SKM-1 treated with dmso at 0.1 percent for 144 hours (cell line): ENCODE measurements at regions not wholly inside any gene's neighbourhood (a gene's known extent, or its start where the extent isn't known, plus 50 kb on each side); places are given as distances from the start of the nearest gene placed in this dataset.

ENCODE experiments used
- DNase-seq: peaks from one replicate; lab custom pipeline; 2025; ENCODE audit not compliant: unreplicated experiment; lab: John Stamatoyannopoulos, UW

DNA sequence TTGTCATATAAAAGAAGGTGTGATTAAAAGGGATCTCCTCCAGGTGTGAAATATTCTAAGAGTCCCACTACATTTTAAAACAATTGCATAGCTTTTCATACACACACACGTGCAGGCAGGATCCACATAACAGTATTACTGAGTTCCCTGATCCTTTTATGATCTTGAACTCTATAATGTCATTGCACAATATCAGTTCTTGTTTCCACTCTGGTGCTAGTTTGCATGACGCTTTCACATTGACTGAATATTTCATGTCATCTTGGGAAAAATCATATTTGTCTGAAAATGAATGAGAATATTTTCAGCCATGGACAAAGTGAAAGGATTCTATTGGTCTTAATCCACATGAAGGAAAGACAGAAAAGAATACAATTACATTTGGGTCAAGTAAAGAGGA, 703.8 kb downstream of the CDH8 start:
- no peak for DNase-seq

GRCh38 chr16:61324044-61324443, 712.2 kb downstream of the CDH8 start:
- DNase-seq, result no peak

- DNase-seq, result no peak
Observed at GRCh38 chr16:61323456-61323855, 712.8 kb downstream of the CDH8 start.

GRCh38 chr16:61320791-61321190, 715.4 kb downstream of the CDH8 start:
- no peak for DNase-seq

GRCh38 chr16:61313931-61314330, 722.3 kb downstream of the CDH8 start:
- no peak for DNase-seq

GRCh38 chr16:61309386-61309785, 726.9 kb downstream of the CDH8 start:
- DNase-seq, result no peak

- no peak for DNase-seq
Observed at GRCh38 chr16:61306204-61306603, 730.0 kb downstream of the CDH8 start.

DNA sequence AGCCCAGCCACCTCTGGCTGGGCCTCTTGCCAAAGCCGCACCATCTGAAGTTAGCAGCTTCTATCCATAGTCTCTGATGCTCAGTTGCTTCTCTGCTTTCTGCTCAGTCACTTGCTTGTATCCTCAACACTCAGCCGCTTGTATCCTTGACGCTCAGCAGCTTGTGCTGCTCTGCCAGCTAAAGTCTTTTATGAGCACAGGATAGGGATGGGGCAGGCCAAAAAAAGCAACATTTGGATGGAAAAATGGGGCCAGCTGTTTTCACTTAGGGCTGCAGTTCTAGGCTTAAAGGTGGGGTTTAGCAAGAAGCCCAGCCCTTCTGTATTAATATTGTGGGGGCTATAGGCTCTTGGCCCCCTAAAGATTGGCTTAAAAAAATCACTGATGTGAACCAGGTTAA, 739.4 kb downstream of the CDH8 start:
- DNase-seq, result no peak

DNA sequence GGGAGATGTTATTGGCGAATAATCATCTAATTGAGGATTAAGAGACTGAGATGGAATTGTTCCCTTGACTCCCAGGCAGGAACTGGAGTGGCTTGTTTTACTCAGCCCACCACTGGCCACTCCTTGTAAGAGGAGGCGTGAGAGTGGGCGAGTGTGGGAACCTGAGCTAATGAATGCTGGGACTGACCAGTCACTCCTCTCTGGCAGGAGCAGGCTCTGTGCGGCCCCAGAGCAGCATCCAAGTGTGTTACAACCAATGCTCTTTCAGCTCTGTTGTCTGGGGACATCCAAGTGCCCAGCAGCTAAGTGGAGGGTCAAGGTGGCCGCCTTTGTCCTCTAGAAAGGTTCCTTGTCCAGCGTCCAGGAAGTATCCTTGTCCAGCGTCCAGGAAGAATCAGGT, 739.9 kb downstream of the CDH8 start:
- no peak for DNase-seq

GRCh38 chr16:61295311-61295710, 740.9 kb downstream of the CDH8 start:
- no peak for DNase-seq

DNA sequence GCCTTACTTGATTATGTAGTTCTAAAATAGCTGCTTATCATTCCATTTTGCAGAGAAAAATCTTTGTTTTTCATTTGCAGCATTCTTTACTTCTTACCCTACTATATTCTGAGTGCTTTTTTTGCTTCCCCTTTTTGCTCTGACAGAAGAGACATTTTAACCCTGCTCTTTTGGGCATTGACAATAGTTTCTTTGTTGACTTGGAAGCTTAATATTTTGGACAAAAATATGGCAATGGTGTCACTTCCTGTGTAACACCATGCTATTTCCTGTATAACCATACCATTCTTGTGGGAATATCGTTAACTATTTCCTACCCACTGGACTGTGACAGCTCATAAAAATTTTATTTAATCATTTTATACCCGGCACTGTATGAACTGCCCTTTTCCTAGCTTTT, 747.1 kb downstream of the CDH8 start:
- no peak for DNase-seq

GRCh38 chr16:61277849-61278248, 758.4 kb downstream of the CDH8 start:
- DNase-seq, result no peak

DNA sequence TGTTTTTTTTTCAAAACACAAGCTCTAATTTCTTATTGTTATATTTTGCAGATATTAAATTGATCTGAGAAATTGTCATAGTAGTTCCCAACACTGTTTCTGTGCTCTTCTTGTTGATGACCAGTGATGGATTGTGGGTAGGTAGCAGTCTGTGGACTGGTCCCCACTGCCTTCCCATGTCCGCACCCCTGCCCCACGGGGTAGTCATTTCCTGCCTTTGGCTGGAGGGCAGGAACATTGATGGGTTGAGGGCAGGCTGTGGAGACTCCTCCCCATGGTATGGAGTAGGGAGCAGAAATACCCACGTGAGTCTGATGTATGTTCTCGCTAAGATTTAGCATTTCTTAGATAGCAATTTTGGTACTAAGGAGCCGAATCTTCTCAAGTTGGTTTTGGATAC, 762.0 kb downstream of the CDH8 start:
- DNase-seq, result no peak

- DNase-seq, result no peak
Observed at GRCh38 chr16:61270726-61271125, 765.5 kb downstream of the CDH8 start.

DNA sequence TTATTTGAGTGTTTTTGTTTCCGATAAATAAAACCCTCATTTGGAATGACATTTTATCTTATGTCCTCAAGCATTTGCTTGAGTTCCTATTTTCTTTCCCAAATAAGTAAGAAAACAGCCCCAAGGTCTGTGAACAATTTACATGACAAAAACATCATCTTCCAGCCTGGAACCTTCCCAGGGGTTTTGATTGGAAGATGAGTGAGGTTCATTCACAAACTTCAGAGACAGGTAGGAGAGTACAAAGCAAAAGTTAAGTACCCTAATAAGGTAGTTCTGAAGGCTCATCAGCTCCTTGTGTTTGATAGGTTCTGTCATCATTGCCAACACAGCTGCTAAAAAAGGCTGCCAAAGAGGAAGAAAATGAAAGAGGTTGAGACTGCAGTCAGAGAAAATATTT, 772.8 kb downstream of the CDH8 start:
- no peak for DNase-seq

- no peak for DNase-seq
Observed at GRCh38 chr16:61261315-61261714, 774.9 kb downstream of the CDH8 start.

- DNase-seq, result no peak
Observed at GRCh38 chr16:61246592-61246991, 789.6 kb downstream of the CDH8 start.

DNA sequence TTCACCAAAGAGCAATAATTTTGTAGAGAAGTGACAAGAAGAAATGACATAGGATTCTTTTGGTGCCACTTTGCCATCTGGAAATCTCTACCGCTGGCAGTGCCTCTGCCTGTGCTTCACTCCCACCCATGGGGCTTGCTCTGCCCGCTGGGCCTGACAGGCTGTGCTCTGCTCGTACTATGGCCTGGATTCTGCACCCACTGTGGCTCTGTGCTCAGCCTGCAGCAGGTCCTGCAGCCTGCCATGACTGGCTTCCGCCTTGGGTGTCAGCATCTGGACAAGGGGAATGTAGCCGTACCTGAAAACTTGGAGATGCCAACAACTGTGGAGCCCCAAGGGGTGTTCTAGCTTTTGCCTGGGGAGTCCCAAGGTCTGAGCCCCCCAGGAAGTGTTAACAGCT, 792.3 kb downstream of the CDH8 start:
- DNase-seq, result no peak

GRCh38 chr16:61237884-61238485, 798.3 kb downstream of the CDH8 start:
- no peak for DNase-seq

DNA sequence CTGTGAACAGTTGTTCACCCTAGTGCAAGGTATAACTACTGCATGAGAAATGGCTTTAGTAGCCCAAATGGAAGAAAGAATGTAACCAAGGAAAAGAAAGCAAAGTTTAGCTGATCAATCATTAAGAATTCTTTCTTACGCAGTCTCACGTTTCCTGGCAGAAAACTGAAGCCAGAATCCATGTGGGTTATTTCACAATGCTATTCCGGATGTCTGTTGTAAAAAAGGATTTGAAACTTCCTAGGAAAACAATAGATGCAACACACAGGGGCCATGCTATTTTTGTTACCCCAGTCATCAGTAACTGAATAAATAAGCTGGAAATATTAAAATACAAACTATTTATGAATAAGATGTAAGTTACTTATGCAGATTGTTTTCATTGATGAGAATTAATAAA, 802.5 kb downstream of the CDH8 start:
- no peak for DNase-seq

DNA sequence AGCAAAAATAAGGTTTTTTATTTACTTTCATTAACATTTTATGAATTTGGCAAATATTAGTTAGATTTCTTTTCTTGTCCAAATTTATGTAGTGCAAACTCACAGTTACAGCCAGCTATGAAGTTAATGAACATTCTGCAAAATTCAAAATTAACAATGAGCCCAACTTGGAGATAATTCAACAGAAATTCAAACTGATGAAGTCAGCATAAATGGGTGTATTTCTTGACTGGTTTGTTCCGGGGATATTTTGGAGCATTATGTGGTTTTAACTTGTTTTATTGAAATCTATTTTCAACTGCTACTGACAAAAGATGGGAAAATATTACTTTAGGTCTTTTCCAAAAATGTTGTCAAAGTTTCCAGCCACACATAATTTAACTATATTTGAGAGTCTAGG, 807.9 kb downstream of the CDH8 start:
- DNase-seq, result no peak

GRCh38 chr16:61215605-61216004, 820.6 kb downstream of the CDH8 start:
- DNase-seq, result no peak

DNA sequence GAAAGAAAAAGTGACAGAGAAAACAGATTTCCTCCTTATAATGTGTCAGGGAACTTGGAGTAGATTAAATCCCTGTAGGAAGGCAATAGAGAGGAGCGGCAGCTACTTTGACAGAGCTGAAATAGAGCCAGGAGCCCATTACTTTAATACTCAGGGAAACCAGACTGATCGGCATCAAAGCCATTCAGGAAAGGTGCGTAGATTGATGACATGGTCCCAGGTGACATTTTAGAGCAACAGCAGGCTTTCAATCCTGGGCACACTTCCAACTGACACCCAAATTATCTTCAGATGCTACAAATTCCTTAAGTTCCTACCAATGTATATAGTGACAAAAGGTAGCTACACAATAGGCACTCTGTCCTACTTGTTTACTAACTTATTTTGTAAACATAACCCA, 821.5 kb downstream of the CDH8 start:
- DNase-seq, result no peak

GRCh38 chr16:61210076-61210475, 826.2 kb downstream of the CDH8 start:
- no peak for DNase-seq
